HepG2 (cell line): ENCODE measurements at regions not wholly inside any gene's neighbourhood (a gene's known extent, or its start where the extent isn't known, plus 50 kb on each side); places are given as distances from the start of the nearest gene placed in this dataset.

Source experiments
- ATAC-seq: fragments of 200-7000 bp; cut with Tn5 transposase; 3 replicates; pipeline ENCODE4 v1.9.1; 2020; ENCODE audit warnings: mild to moderate bottlenecking, moderate library complexity
- BruUV-seq: library from RNA; stranded (reverse); fragments of 400-500 nt; replicated peaks from 2 replicates; lab custom pipeline; 2021; lab: Mats Ljungman, UMichigan
- CTCF ChIA-PET: fragments of 300-600 bp; formaldehyde crosslinking; extraction: SDS; loops from one replicate; lab custom pipeline; 2021; ENCODE audit warnings: low total read pairs, inconsistent platforms, low intra/inter-chr PET ratio; lab: Yijun Ruan, JAX
- POLR2A ChIA-PET: fragments of 350-600 bp; sonication (Branson Sonifier 250); formaldehyde crosslinking; loops from one replicate; lab custom pipeline; 2020; ENCODE audit warnings: antibody characterized with exemption, inconsistent platforms; lab: Yijun Ruan, JAX
- DNase-seq: peaks from one replicate; pipeline ENCODE4 v3.0.0-alpha.2; 2015; ENCODE audit warnings: low spot score
- FAIRE-seq: peaks from 3 replicates; lab custom pipeline; 2011; peaks lifted over from hg19 to GRCh38; lab: Jason Lieb, UNC
- H2AFZ ChIP-seq: one replicate; pipeline ENCODE4 v1.6.1; 2011; ENCODE audit warnings: low read length, inconsistent platforms
- H3K27ac ChIP-seq: fragments of 300-600 bp; 3 replicates; pipeline ENCODE4 v1.8.0; 2011; ENCODE audit warnings: mixed run types, mild to moderate bottlenecking, mixed read lengths, low read length, inconsistent platforms; ENCODE audit not compliant: insufficient read depth; ENCODE audit errors: extremely low read length
- H3K27me3 ChIP-seq, 2 experiments: fragments of 200-600 bp in 1 of 2; 2 replicates in 1 of 2; 3 replicates in 1 of 2; pipeline versions ENCODE4 v1.6.0 to v1.8.0; 2011; ENCODE audit warnings: low read length in 2 of 2, mild to moderate bottlenecking in 2 of 2, moderate library complexity in 2 of 2, inconsistent platforms in 1 of 2; ENCODE audit not compliant: insufficient read depth in 2 of 2, control insufficient read depth in 1 of 2
- H3K36me3 ChIP-seq, 2 experiments: fragments of 200-600 bp in 1 of 2; replicated peaks in 1 of 2; 2 replicates in 1 of 2; 3 replicates in 1 of 2; pipeline versions ENCODE4 v1.5.1 to v1.8.0; 2011; ENCODE audit warnings: low read length in 2 of 2, inconsistent platforms in 1 of 2; ENCODE audit not compliant: insufficient read depth in 2 of 2, control insufficient read depth in 1 of 2
- H3K4me1 ChIP-seq: 2 replicates; pipeline ENCODE4 v1.5.1; 2012; ENCODE audit warnings: low read length, inconsistent platforms; ENCODE audit not compliant: insufficient read depth
- H3K4me2 ChIP-seq: 2 replicates; pipeline ENCODE4 v1.6.0; 2011; ENCODE audit warnings: low read depth, low read length, inconsistent platforms
- H3K4me3 ChIP-seq, 3 experiments: fragments of 200-600 bp in 1 of 3; sonication (generic), shearing (Covaris generic) in 1 of 3; replicated peaks in 1 of 3; 2 replicates each; pipeline ENCODE4 v1.5.1; 2011 to 2016; ENCODE audit warnings: low read length in 3 of 3, inconsistent platforms in 2 of 3, low read depth in 2 of 3, mild to moderate bottlenecking in 2 of 3, control low read depth in 1 of 3, mixed read lengths in 1 of 3; ENCODE audit not compliant: insufficient read depth in 1 of 3
- H3K79me2 ChIP-seq: one replicate; pipeline ENCODE4 v1.6.1; 2011; ENCODE audit warnings: low read length, inconsistent platforms; ENCODE audit not compliant: insufficient read depth
- H3K9ac ChIP-seq: 2 replicates; pipeline ENCODE4 v1.6.0; 2011; ENCODE audit warnings: mild to moderate bottlenecking, low read depth, low read length, inconsistent platforms; ENCODE audit not compliant: insufficient read depth
- H3K9me3 ChIP-seq: 2 replicates; pipeline ENCODE4 v1.5.1; 2012; ENCODE audit warnings: mild to moderate bottlenecking, low read length
- H4K20me1 ChIP-seq: 2 replicates; pipeline ENCODE4 v1.6.0; 2011; ENCODE audit warnings: inconsistent platforms, mild to moderate bottlenecking, low read length, moderate library complexity; ENCODE audit not compliant: insufficient read depth
- ARNTL ChIP-seq: sonication (generic); formaldehyde crosslinking; IDR thresholded peaks from 2 replicates; pipeline ENCODE4 v1.4.0; 2020; ENCODE audit warnings: mild to moderate bottlenecking, missing genetic modification reagents
- HOXA7 ChIP-seq: sonication (generic); formaldehyde crosslinking; IDR thresholded peaks from 2 replicates; pipeline ENCODE4 v1.8.1; 2022; ENCODE audit warnings: mild to moderate bottlenecking, missing genetic modification reagents, moderate library complexity
- TP53 ChIP-seq: sonication (generic); formaldehyde crosslinking; conservative IDR thresholded peaks from 2 replicates; pipeline ENCODE4 v1.4.0; 2020; ENCODE audit warnings: missing genetic modification reagents
- ZNF562 ChIP-seq: sonication (generic); formaldehyde crosslinking; IDR thresholded peaks from 2 replicates; pipeline ENCODE4 v1.8.0; 2022; ENCODE audit warnings: missing genetic modification reagents, borderline replicate concordance
- WGBS: methylation state at CpG from one replicate; pipeline ENCODE4 v1.1.6; 2017; ENCODE audit warnings: low lambda C conversion rate; 5-methylcytosine and 5-hydroxymethylcytosine counted together
- in situ Hi-C: cut with HindIII; loops from 2 replicates; pipeline ENCODE4 v1.10.0; 2017; ENCODE audit warnings: low pct_unique_long_range_greater_than_20kb; ENCODE audit not compliant: extremely low pct_ligation_motif_present
- intact Hi-C: fragments of 100-400 bp; cut with micrococcal nuclease; formaldehyde crosslinking; loops from one replicate; pipeline ENCODE4 v1.10.0; 2022; ENCODE audit not compliant: unreplicated experiment
- TF ChIP-seq, protein P1 (sequence below): sonication (generic); formaldehyde crosslinking; IDR thresholded peaks from 2 replicates; pipeline ENCODE4 v1.9.0; 2021; ENCODE audit warnings: missing genetic modification reagents, mild to moderate bottlenecking, borderline replicate concordance

DNA sequence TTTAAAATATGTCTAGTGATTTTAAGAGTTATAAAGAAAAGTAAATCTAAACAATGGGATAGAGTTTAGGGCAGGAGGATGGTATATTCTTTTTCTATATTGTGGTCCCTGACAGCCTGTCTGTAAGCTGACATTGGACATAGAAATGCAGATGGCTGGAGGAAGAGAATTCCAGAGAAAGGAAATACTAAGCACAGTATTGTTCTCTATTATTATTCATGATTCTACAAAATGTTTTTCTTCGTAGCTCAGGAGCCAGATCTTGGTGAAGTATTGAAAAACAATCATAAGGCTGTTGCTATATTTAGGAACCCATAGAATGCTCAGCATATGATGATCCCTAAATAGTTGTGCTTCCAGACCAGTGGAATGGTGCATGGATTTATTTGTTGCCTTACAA lies 117.0 kb upstream of the FAM3C start:
- no peaks in the 10 kb centered on the region for H3K4me1 ChIP-seq
- WGBS: 5% methylated on average over 1 of the region's 1 CpG
- FAIRE-seq: no peak
- no peaks in the 10 kb centered on the region for H3K79me2 ChIP-seq
- no peak for DNase-seq
- H3K9me3 ChIP-seq: peaks cover 29% of the 10 kb centered on the region
- no peak overlapping the region for H3K27ac ChIP-seq
- in situ Hi-C loops (no loop called here), intact Hi-C loops (no loop called here)
- no peak for ATAC-seq
- TF ChIP-seq HOXA7 (CRISPR knock-in tag): no peak
- no peaks in the 10 kb centered on the region for H4K20me1 ChIP-seq
- H2AFZ ChIP-seq: no peak overlapping the region
- no peak overlapping the region for H3K4me3 ChIP-seq
- ChIA-PET POLR2A (no interaction called here), CTCF (no interaction called here)
- no peaks in the 10 kb centered on the region for H3K36me3 ChIP-seq
- H3K27me3 ChIP-seq: no peaks in the 10 kb centered on the region
- no peak overlapping the region for H3K4me2 ChIP-seq
- BruUV-seq: no TSS peak
- H3K9ac ChIP-seq: no peak overlapping the region

DNA sequence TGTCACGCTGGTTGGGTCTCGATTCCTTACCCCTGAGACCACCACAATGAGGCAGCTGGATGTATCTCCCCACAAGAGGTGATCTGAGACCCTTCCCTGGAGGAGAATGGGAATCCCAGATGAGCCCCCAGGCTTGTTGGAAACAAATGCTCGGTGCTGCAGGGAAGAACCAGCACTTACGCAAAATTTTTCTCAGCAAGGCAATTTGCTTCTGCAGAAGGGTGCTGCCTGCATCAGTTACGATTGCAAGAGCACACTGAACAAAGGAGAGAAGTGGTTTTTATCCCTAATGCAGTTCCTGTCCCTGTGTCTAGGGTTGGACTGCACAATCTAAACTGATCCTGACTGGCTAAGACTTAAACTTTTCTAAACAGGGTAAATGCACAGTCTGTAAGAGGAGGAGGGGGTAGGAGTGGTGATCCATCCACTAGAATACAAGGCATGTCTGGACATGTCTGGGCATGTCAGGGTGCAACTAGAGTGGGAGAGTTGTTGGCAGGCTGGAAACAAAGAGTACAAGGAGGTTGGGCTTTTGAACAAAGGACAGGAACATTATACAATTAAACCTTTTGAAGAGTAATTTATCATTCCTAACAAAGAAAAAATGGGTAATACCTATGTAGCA lies 114.9 kb upstream of the FAM3C start:
- no peak overlapping the region for H3K4me3 ChIP-seq
- H4K20me1 ChIP-seq: no peaks in the 10 kb centered on the region
- no peak overlapping the region for H2AFZ ChIP-seq
- H3K79me2 ChIP-seq: no peaks in the 10 kb centered on the region
- FAIRE-seq (no peak), ATAC-seq (no peak), DNase-seq (no peak)
- no peak overlapping the region for H3K27ac ChIP-seq
- H3K9ac ChIP-seq: no peak overlapping the region
- in situ Hi-C loops: no loop called here
- H3K9me3 ChIP-seq: peaks cover 38% of the 10 kb centered on the region
- CTCF ChIA-PET: no interaction called here
- TF ChIP-seq ZNF562 (CRISPR knock-in tag) (peak; percentile 93), ARNTL (no peak), TP53 (peak; percentile 74; the same call in 1 of the 2 replicates)
- TF ChIP-seq, protein P1, sequence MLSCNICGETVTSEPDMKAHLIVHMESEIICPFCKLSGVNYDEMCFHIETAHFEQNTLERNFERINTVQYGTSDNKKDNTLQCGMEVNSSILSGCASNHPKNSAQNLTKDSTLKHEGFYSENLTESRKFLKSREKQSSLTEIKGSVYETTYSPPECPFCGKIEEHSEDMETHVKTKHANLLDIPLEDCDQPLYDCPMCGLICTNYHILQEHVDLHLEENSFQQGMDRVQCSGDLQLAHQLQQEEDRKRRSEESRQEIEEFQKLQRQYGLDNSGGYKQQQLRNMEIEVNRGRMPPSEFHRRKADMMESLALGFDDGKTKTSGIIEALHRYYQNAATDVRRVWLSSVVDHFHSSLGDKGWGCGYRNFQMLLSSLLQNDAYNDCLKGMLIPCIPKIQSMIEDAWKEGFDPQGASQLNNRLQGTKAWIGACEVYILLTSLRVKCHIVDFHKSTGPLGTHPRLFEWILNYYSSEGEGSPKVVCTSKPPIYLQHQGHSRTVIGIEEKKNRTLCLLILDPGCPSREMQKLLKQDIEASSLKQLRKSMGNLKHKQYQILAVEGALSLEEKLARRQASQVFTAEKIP: no peak
- no peaks in the 10 kb centered on the region for H3K4me1 ChIP-seq
- no peak overlapping the region for H3K4me2 ChIP-seq
- intact Hi-C loops: no loop called here
- WGBS: 7% methylated on average over 3 of the region's 5 CpGs
- no TSS peak for BruUV-seq
- POLR2A ChIA-PET: no interaction called here
- no peaks in the 10 kb centered on the region for H3K36me3 ChIP-seq
- H3K27me3 ChIP-seq: no peaks in the 10 kb centered on the region
